SK-N-SH treated with all-trans-retinoic acid at 6 μM for 48 hours (cell line): ENCODE measurements at regions not wholly inside any gene's neighbourhood (a gene's known extent, or its start where the extent isn't known, plus 50 kb on each side); places are given as distances from the start of the nearest gene placed in this dataset.

ENCODE experiments used
- ATAC-seq: fragments of 200-7000 bp; cut with Tn5 transposase; 3 replicates; pipeline ENCODE4 v1.9.1; 2020; ENCODE audit warnings: mild to moderate bottlenecking, moderate library complexity
- ARNTL ChIP-seq: fragments of 450-650 bp; formaldehyde crosslinking; IDR thresholded peaks from 2 replicates; pipeline ENCODE4 v1.5.0; 2020; ENCODE audit warnings: low read depth, mild to moderate bottlenecking, moderate library complexity, borderline replicate concordance
- BACH2 ChIP-seq: fragments of 250-450 bp; sonication (Bioruptor Pico); IDR thresholded peaks from 2 replicates; pipeline ENCODE4 v1.9.0; 2021; ENCODE audit warnings: mild to moderate bottlenecking, borderline replicate concordance
- CSDC2 ChIP-seq: fragments of 250-450 bp; sonication (Bioruptor Pico); IDR thresholded peaks from 2 replicates; pipeline ENCODE4 v1.5.0; 2020; ENCODE audit warnings: mild to moderate bottlenecking, moderate library complexity
- ESRRG ChIP-seq: fragments of 250-450 bp; sonication (Bioruptor Pico); IDR thresholded peaks from 2 replicates; pipeline ENCODE4 v1.6.1; 2021; ENCODE audit warnings: mild to moderate bottlenecking
- GLIS3 ChIP-seq: fragments of 250-450 bp; sonication (Bioruptor Pico); IDR thresholded peaks from 2 replicates; pipeline ENCODE4 v1.5.0; 2020; ENCODE audit warnings: mild to moderate bottlenecking, moderate library complexity
- ISL1 ChIP-seq: fragments of 250-450 bp; sonication (Bioruptor Pico); IDR thresholded peaks from 2 replicates; pipeline ENCODE4 v2.1.2; 2022; ENCODE audit warnings: mild to moderate bottlenecking, moderate library complexity
- OSR1 ChIP-seq: fragments of 250-450 bp; sonication (Bioruptor Pico); IDR thresholded peaks from 2 replicates; pipeline ENCODE4 v1.8.0; 2022; ENCODE audit warnings: moderate library complexity, mild to moderate bottlenecking, inconsistent platforms
- PPARA ChIP-seq: fragments of 250-450 bp; sonication (Bioruptor Pico); IDR thresholded peaks from 2 replicates; pipeline ENCODE4 v1.5.0; 2020; ENCODE audit warnings: mild to moderate bottlenecking, borderline replicate concordance
- RARB ChIP-seq: fragments of 250-450 bp; sonication (Bioruptor Pico); IDR thresholded peaks from 2 replicates; pipeline ENCODE4 v1.8.0; 2021; ENCODE audit warnings: mild to moderate bottlenecking, moderate library complexity
- SNAI2 ChIP-seq: fragments of 250-450 bp; sonication (Bioruptor Pico); IDR thresholded peaks from 2 replicates; pipeline ENCODE4 v1.5.0; 2020; ENCODE audit warnings: mild to moderate bottlenecking, moderate library complexity
- TCF4 ChIP-seq: fragments of 250-450 bp; sonication (Bioruptor Pico); IDR thresholded peaks from 2 replicates; pipeline ENCODE4 v1.8.0; 2021; ENCODE audit warnings: mild to moderate bottlenecking, moderate library complexity, borderline replicate concordance
- TOX ChIP-seq: fragments of 250-450 bp; sonication (Bioruptor Pico); IDR thresholded peaks from 2 replicates; pipeline ENCODE4 v1.8.0; 2021; ENCODE audit warnings: mild to moderate bottlenecking, moderate library complexity, borderline replicate concordance
- ZC3H10 ChIP-seq: fragments of 250-450 bp; sonication (Bioruptor Pico); IDR thresholded peaks from 2 replicates; pipeline ENCODE4 v1.5.1; 2021; ENCODE audit warnings: mild to moderate bottlenecking, moderate library complexity
- ZFP3 ChIP-seq: fragments of 250-450 bp; sonication (Bioruptor Pico); IDR thresholded peaks from 2 replicates; pipeline ENCODE4 v1.5.0; 2020; ENCODE audit warnings: mild to moderate bottlenecking, moderate library complexity
- ZFP30 ChIP-seq: fragments of 450-650 bp; formaldehyde crosslinking; IDR thresholded peaks from 2 replicates; pipeline ENCODE4 v1.5.0; 2022; ENCODE audit warnings: mild to moderate bottlenecking, moderate library complexity
- ZNF565 ChIP-seq: fragments of 450-650 bp; formaldehyde crosslinking; conservative IDR thresholded peaks from 2 replicates; pipeline ENCODE4 v1.5.0; 2020; ENCODE audit warnings: low read depth, mild to moderate bottlenecking, moderate library complexity
- ZNF70 ChIP-seq: fragments of 450-650 bp; formaldehyde crosslinking; IDR thresholded peaks from 2 replicates; pipeline ENCODE4 v1.5.0; 2020; ENCODE audit warnings: mild to moderate bottlenecking, moderate library complexity
- ZNF8 ChIP-seq: fragments of 450-650 bp; formaldehyde crosslinking; IDR thresholded peaks from 2 replicates; pipeline ENCODE4 v1.5.0; 2020; ENCODE audit warnings: mild to moderate bottlenecking, moderate library complexity
- TF ChIP-seq, protein P1 (sequence below): fragments of 250-450 bp; sonication (Bioruptor Pico); IDR thresholded peaks from 2 replicates; pipeline ENCODE4 v1.5.1; 2020; ENCODE audit warnings: low read depth, mild to moderate bottlenecking, moderate library complexity
- TF ChIP-seq, protein P2 (sequence below): fragments of 250-450 bp; sonication (Bioruptor Pico); IDR thresholded peaks from 2 replicates; pipeline ENCODE4 v1.8.0; 2020; ENCODE audit warnings: mild to moderate bottlenecking, moderate library complexity, borderline replicate concordance
- TF ChIP-seq, protein P3 (sequence below): fragments of 250-450 bp; sonication (Bioruptor Pico); IDR thresholded peaks from 2 replicates; pipeline ENCODE4 v1.5.0; 2020; ENCODE audit warnings: mild to moderate bottlenecking, moderate library complexity
- TF ChIP-seq, protein P4 (sequence below): fragments of 250-450 bp; sonication (Bioruptor Pico); IDR thresholded peaks from 2 replicates; pipeline ENCODE4 v1.8.0; 2021; ENCODE audit warnings: low read depth, mild to moderate bottlenecking, moderate library complexity, borderline replicate concordance
- TF ChIP-seq, protein P5 (sequence below): fragments of 250-450 bp; sonication (Bioruptor Pico); IDR thresholded peaks from 2 replicates; pipeline ENCODE4 v1.5.1; 2021; ENCODE audit warnings: mild to moderate bottlenecking, moderate library complexity

DNA sequence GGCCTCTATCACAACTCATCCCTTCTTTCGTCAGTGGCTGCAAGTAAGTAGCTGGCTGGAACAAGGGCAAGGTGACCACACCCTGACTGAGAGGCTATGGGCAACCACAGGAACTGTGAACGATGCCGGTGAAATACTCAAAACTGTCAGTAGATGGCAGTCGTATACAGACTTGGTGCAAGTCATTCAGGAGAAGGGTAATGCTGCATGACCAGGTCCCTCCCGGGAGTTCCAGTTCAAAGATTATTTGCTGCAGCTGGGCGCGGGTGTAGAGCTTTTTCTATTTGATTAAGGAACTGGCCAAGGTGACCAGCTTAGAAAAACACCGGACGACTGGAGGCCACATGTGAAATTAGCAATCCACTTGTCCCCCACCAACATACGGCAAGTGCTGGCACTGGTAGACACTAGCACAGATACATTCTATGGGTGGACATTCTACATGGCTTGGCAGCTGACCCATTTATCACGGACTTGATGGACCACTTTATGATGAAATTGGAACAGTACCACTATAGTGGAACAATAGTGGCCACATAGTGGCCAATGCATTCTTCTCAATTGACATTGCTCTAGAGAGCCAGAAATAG is 726.6 kb downstream of the TRAM1L1 start:
- peak; percentile 99 for ATAC-seq
- TF ChIP-seq PPARA (CRISPR knock-in tag) (no peak), ZNF565 (CRISPR knock-in tag) (no peak), ZC3H10 (CRISPR knock-in tag) (no peak), BACH2 (CRISPR knock-in tag) (no peak), TOX (no peak), ZNF70 (CRISPR knock-in tag) (no peak), ZNF8 (CRISPR knock-in tag) (no peak), ARNTL (CRISPR knock-in tag) (no peak), ZFP30 (CRISPR knock-in tag) (no peak), ESRRG (CRISPR knock-in tag) (no peak), GLIS3 (no peak), ISL1 (CRISPR knock-in tag) (no peak), CSDC2 (no peak), OSR1 (no peak), SNAI2 (CRISPR knock-in tag) (no peak)
- TF ChIP-seq, protein P1, sequence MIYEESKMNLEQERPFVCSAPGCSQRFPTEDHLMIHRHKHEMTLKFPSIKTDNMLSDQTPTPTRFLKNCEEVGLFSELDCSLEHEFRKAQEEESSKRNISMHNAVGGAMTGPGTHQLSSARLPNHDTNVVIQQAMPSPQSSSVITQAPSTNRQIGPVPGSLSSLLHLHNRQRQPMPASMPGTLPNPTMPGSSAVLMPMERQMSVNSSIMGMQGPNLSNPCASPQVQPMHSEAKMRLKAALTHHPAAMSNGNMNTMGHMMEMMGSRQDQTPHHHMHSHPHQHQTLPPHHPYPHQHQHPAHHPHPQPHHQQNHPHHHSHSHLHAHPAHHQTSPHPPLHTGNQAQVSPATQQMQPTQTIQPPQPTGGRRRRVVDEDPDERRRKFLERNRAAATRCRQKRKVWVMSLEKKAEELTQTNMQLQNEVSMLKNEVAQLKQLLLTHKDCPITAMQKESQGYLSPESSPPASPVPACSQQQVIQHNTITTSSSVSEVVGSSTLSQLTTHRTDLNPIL (CRISPR knock-in tag) = no peak
- TF ChIP-seq, protein P2, sequence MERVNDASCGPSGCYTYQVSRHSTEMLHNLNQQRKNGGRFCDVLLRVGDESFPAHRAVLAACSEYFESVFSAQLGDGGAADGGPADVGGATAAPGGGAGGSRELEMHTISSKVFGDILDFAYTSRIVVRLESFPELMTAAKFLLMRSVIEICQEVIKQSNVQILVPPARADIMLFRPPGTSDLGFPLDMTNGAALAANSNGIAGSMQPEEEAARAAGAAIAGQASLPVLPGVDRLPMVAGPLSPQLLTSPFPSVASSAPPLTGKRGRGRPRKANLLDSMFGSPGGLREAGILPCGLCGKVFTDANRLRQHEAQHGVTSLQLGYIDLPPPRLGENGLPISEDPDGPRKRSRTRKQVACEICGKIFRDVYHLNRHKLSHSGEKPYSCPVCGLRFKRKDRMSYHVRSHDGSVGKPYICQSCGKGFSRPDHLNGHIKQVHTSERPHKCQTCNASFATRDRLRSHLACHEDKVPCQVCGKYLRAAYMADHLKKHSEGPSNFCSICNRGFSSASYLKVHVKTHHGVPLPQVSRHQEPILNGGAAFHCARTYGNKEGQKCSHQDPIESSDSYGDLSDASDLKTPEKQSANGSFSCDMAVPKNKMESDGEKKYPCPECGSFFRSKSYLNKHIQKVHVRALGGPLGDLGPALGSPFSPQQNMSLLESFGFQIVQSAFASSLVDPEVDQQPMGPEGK (CRISPR knock-in tag) = no peak
- TF ChIP-seq, protein P3, sequence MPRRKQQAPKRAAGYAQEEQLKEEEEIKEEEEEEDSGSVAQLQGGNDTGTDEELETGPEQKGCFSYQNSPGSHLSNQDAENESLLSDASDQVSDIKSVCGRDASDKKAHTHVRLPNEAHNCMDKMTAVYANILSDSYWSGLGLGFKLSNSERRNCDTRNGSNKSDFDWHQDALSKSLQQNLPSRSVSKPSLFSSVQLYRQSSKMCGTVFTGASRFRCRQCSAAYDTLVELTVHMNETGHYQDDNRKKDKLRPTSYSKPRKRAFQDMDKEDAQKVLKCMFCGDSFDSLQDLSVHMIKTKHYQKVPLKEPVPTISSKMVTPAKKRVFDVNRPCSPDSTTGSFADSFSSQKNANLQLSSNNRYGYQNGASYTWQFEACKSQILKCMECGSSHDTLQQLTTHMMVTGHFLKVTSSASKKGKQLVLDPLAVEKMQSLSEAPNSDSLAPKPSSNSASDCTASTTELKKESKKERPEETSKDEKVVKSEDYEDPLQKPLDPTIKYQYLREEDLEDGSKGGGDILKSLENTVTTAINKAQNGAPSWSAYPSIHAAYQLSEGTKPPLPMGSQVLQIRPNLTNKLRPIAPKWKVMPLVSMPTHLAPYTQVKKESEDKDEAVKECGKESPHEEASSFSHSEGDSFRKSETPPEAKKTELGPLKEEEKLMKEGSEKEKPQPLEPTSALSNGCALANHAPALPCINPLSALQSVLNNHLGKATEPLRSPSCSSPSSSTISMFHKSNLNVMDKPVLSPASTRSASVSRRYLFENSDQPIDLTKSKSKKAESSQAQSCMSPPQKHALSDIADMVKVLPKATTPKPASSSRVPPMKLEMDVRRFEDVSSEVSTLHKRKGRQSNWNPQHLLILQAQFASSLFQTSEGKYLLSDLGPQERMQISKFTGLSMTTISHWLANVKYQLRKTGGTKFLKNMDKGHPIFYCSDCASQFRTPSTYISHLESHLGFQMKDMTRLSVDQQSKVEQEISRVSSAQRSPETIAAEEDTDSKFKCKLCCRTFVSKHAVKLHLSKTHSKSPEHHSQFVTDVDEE (CRISPR knock-in tag) = no peak
- TF ChIP-seq, protein P4, sequence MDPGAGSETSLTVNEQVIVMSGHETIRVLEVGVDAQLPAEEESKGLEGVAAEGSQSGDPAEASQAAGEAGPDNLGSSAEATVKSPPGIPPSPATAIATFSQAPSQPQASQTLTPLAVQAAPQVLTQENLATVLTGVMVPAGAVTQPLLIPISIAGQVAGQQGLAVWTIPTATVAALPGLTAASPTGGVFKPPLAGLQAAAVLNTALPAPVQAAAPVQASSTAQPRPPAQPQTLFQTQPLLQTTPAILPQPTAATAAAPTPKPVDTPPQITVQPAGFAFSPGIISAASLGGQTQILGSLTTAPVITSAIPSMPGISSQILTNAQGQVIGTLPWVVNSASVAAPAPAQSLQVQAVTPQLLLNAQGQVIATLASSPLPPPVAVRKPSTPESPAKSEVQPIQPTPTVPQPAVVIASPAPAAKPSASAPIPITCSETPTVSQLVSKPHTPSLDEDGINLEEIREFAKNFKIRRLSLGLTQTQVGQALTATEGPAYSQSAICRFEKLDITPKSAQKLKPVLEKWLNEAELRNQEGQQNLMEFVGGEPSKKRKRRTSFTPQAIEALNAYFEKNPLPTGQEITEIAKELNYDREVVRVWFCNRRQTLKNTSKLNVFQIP = no peak
- TF ChIP-seq, all 23 proteins: peak for 0

DNA sequence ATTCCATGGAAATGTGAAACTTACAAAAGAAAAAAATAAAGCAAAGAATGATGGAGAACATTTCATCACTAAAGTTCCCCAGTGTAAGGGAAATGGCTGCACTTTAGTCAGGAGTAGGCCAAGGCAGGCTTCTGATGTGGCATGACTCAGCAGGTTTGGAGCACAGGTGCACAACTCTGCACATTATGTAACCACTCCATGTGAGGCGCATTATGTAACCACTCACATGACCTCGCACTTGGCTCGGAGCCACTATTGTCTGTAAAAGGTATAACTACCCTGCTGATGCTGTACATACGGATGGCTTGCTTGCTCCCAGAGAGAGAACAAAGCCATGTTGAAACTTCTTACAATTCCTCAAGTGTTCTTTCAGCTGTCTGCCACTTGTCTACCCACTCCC is 727.6 kb downstream of the TRAM1L1 start:
- ATAC-seq = no peak
- TF ChIP-seq ZNF8 (CRISPR knock-in tag) (no peak), RARB (no peak), ZFP3 (CRISPR knock-in tag) (no peak), ESRRG (CRISPR knock-in tag) (no peak), TCF4 (CRISPR knock-in tag) (no peak), PPARA (CRISPR knock-in tag) (no peak), ZFP30 (CRISPR knock-in tag) (no peak), OSR1 (no peak), ISL1 (CRISPR knock-in tag) (no peak), BACH2 (CRISPR knock-in tag) (no peak), CSDC2 (no peak), SNAI2 (CRISPR knock-in tag) (no peak), TOX (no peak)
- TF ChIP-seq, protein P4 = no peak
- TF ChIP-seq, protein P5, sequence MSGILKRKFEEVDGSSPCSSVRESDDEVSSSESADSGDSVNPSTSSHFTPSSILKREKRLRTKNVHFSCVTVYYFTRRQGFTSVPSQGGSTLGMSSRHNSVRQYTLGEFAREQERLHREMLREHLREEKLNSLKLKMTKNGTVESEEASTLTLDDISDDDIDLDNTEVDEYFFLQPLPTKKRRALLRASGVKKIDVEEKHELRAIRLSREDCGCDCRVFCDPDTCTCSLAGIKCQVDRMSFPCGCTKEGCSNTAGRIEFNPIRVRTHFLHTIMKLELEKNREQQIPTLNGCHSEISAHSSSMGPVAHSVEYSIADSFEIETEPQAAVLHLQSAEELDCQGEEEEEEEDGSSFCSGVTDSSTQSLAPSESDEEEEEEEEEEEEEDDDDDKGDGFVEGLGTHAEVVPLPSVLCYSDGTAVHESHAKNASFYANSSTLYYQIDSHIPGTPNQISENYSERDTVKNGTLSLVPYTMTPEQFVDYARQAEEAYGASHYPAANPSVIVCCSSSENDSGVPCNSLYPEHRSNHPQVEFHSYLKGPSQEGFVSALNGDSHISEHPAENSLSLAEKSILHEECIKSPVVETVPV (CRISPR knock-in tag) = no peak
- TF ChIP-seq, protein P2 (CRISPR knock-in tag) = no peak
- TF ChIP-seq, all 23 proteins: peak for 0
